HG03103 (cell line): ENCODE measurements at regions not wholly inside any gene's neighbourhood (a gene's known extent, or its start where the extent isn't known, plus 50 kb on each side); places are given as distances from the start of the nearest gene placed in this dataset.
"Not testable (repeated sequence)": the region's sequence is repeated elsewhere in the genome, so short reads cannot be mapped to it uniquely, and the experiment has no call there.

Experiments
- ATAC-seq: cut with Tn5 transposase; IDR thresholded peaks from one replicate; pipeline ENCODE4 v1.9.1; 2021; ENCODE audit warnings: low read depth; ENCODE audit not compliant: unreplicated experiment

DNA sequence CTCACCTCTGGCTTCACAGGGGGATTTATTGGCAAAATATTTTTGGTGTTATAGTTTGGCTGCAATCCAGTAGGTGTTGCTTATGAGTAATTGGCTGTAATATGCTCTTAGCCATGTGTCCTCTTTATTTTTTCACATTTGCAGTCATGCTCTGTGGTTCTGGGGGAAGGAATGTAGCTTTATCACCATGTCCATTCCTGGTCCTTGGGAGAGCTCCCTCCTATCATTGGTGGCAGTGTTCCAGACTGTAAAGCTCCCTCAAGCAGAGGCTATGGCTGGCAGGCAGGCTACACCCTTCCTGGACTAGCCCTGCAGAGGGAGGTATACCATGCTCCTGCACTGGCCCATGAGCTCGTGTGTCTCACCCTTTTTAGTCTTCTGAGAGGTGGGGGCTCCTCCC is 120.0 kb upstream of the FSIP2 start:
- ATAC-seq, result no peak

DNA sequence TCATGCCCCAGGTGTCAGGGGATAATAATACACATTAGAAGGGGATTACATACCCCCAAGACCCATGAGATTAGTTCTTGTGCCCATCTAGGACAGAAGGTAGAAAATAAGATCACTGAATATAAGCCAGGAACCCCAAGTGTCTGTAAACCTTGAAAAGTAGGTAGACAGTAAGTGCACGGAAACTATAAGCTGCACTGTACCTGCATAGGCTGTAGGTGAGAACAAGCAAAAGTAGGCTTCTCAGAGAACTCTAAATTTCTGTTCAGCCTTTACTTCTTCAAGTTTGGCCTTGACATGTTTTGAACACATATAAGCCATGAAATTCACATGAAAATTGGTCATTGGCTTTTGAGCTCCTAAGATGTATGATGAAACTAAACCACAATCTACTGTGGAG is 113.0 kb upstream of the FSIP2 start:
- ATAC-seq, result no peak

DNA sequence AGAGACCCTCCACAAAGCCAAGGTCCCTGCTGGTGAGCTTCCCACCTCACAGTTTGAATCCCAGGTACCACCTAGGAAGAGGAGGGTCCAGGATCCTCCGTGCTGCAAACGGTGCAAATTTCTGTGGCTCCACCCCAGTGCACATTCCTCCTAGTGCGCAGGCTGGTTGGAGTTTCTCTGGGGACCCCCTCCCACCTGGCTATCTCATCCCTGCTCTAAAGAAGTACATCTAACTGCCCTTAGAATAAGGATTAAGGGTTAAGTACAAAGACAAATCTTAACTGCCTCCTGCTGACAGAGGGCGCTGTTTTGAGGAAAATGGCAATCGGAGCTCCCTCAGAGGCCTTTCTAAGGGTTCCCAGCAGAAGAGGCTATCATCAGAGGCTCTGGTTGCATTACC is 109.6 kb upstream of the FSIP2 start:
- ATAC-seq, result peak; percentile 68

DNA sequence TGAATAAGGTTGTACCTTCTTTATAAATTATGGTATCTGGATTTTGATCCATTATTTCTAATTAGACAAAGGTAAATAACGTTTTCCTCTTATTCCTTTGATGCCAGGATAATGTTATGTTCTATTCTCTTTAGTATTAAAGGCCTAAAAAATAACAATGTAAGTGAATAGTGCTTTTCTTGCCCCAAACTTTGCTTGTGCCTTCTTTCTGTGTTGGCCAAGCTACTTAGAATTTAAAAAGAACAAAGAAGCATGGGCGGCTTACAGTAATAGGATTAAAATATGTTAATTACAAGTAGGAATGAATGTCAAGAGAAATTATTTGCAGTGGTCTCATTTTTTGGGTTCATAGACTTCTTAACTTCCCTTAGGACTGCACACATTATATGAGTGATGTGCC is 105.0 kb upstream of the FSIP2 start:
- no peak for ATAC-seq

DNA sequence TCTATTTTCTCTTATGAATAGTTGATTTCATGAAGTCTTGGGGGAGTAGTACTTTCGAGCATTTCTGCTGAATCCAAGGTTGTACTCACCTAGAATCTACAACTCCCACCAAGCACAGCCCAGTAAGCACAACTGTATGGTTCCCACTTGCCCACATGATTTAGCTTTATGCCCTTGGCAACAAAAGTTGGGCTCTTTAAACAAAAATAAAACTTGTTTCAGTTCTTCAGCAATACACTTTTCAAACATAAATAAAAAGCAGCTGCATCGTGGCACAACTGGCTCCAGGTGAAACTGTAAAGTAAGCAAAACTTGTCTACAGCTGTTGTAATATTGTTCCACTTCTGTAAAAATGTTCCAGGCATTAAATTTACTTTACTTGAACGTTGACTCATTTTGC is 99.8 kb upstream of the FSIP2 start:
- no peak for ATAC-seq

DNA sequence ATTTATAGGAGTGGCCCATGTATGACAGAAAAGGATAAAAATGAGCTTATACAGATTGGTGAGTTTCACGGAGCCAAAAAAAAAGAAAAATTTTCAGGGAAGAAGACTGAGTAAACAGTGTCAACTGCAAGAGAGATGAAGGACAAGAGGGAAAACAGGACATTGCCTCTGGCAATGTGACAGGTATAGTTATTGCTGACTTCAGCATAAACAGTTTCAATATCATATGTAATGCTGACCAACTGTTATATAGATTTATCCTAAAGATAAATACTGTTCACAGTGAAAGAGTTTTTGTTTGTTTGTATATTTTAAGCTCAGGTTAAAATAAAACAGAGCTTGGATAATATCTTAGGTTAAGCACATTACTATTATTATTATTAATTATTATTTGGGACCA is 98.0 kb upstream of the FSIP2 start:
- ATAC-seq, result no peak

DNA sequence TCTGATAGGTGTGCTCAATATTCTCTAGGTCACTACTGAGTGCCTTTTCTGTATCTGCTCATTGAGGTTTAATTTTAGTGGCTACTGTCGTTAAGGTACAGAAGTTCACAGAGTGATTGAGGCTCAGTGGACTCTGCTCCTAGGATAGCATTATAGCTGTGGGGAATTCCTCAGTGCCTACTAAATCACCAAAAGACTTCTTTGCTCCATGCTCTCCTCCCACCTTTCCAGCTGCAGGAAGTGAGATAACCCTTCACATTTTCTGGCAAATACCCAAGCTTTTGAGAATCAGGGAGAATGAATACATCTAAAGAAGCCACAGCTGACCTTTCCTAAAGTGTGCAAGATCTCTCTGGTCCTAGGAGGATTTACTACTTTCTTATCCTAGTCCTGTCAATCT is 95.2 kb upstream of the FSIP2 start:
- no peak for ATAC-seq

DNA sequence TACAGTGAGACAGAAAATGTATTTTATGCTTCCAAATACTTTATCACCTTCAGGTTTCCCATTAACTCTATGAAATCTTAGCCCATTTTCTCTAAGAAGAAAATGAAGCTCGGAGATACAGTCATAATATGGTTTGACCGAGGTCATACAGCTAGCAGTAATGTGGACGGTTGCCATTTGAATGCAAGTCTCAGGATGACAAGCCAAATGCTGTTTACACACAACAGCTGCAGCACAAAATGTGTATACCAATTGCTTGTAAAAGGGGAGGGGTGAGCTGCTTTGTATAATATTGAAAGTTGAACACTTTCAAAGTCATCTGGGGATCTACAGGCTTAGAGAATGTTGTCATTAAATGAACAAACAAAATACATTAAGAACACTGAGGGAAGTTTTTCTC is 93.8 kb upstream of the FSIP2 start:
- no peak for ATAC-seq

DNA sequence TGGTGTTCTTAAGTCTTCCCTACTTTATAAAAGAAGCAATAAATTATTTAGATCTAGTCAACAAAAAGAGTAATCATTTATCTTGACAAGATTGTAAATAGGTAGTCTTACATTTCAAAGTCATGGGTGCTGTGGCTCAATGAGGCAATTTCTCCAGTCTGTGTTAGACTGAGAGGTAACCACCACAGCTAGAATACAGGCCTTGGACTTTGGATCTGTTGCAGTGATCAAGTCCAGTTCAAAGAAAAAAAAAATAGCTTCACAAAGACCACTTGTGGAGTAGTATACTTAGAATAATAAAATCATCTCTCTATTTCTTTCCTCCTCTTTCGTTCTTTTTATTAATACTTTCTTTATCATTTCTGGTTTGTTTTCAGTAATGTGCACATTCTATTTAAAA is 93.1 kb upstream of the FSIP2 start:
- no peak for ATAC-seq

DNA sequence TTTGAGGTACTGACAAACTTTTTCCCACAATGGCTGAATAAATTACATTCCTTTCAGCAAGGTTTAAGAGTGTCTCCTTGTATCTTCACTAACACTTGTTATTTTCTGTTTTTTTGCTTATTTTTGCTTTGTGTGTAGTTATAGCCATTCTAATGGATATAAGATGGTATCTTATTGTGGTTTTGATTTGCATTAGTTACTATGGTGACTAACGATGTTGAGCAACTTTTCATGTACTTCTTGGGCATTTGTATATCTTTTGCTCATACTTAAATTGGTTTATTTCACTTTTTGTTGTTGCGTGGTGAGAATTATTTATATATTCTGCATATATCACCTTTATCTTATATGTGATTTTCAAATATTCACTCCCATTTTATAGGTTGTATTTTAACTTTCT is 79.9 kb upstream of the FSIP2 start:
- ATAC-seq, result no peak

DNA sequence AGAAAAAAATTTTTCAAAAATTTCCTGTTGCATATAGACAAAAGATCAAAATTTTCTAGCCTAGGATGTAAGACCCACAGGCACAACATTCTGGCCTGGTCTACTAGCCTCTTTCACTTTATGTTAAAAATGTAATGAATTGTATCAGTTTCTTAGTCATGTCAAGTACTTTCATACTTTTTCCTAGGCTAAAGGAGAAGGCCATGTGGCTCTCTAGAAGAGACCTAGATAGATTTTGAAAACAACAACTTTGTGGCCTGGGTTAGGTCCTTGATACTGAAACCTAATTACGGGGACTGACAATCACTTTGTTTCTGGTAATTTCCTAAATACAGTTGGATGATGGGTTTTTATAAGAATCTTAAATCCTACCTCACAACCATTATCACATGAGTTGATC is 74.8 kb upstream of the FSIP2 start:
- no peak for ATAC-seq

DNA sequence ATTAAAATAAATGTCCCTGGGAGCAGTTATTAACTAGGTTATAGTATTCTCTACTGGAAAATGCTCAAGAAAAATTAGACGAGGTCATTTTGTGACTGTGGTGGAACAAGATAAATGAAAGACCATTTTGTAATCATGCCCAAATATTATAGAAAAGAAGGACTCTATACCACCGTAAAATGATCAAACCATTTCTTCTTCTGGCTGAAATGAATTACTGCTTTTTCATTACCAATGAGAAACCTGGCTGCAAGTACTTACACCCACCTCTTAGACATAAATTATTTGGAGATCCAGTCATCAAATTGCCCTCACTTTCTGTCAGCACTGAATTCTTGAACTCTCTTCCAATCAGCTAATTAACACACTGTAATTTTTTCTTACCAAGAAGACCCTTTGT is 74.2 kb upstream of the FSIP2 start:
- ATAC-seq, result no peak

DNA sequence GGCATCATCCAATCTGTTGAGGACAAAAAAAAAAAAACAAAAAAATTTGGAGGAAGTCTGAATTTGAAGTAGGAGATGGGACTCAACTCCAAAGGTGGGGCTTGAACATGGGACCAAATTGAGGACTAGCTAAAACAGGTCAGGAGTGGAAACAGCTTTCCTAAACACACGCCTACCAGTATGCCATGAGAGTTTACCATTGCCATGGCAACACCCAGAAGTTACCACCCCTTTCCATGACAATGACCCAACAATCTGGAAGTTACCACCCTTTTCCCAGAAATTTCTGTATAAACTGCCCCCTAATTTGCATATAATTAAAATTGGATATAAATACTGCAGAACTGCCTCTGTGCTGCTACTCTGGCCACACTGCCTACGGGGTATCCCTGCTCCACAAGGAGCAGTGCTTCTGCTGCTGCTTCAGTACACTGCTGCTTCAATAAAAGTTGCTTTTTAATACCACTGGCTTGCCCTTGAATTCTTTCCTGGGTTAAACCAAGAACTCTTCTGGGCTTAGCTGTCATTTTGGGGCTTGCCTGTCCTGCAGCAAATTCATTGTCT is 73.3 kb upstream of the FSIP2 start:
- ATAC-seq, result no peak

DNA sequence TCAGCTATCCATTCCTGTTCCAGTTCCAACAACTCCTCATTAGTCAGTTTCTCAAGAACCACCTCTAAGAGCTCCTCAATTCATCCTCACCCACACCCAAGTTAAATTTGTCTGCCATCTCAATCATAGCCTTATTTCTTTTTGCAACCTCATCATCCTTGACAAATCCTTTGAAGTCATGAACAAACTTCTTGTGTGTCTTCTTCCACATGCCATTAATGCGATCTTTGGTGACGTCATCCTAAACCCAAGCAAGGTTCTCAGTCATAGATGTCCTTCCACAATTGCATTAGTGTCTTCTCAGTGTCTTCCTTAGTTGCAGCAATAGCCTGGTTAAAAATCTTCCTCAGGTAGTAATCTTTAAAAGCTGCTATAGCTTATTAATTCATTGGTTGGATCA is 71.2 kb upstream of the FSIP2 start:
- ATAC-seq, result no peak

DNA sequence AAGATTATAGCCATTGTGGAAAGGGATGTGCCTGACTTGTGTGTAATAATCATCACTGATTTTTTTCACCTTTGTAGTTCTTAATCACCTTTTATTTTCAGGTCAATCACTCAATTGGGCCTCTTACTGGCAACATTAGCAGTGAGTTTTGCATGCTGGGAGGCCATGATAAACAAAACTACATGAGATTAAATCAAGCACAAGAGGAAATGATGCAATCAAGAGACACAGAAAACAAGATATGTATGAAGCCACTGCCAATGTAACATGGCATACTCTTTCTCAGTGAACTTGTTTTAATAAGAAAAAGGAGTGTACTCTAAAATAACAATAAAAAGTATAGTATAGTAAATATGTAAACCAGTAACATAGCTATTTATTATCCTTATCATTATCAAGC is 69.9 kb upstream of the FSIP2 start:
- ATAC-seq, result no peak

DNA sequence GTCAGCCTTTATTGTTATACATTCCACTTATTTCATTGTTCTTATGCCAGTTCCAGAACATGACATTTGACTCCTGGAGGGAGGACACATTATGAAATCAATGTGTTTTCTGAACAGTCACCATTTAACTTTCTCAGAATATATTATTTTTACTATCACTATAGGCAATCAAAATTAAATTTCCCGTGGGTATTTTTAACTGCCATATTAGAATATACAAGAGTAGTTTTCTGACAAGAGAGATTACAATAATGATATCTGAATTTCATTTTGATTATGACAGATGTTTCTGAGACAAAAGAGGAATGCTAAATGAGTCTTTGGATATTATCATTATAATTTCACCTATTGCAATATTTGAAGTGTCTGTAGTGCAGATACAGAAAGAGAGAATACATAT is 64.4 kb upstream of the FSIP2 start:
- ATAC-seq, result no peak

DNA sequence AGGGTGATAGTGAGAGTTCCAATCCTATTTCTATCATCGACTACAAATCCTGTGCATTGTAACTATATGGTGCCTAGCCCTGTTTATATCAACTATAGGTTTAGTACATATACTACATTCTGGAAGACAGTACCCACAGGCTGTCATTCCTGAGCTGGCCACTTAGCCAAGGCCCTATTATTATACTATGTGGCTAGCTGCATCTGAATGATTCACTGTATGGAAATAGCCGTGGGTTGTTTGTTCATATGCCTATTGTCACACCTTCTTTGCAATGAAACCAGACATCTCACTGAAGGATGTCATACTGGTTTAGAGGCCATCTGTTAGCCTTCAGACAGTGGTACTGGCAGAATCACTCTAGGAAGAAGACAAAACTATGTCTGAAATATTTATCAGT is 62.3 kb upstream of the FSIP2 start:
- no peak for ATAC-seq

DNA sequence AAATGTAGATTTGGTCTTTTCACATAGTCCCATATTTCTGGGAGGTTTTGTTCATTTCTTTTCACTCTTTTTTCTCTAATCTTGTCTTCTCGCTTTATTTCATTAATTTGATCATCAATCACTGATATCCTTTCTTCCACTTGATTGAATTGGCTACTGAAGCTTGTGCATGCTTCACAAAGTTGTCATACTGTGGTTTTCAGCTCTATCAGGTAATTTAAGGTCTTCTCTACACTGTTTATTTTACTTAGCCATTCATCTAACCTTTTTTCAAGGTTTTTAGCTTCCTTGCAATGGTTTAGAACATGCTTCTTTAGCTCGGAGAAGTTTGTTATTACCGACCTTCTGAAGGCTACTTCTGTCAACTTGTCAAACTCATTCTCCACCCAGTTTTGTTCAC is 51.6 kb upstream of the FSIP2 start:
- not testable (repeated sequence) for ATAC-seq

DNA sequence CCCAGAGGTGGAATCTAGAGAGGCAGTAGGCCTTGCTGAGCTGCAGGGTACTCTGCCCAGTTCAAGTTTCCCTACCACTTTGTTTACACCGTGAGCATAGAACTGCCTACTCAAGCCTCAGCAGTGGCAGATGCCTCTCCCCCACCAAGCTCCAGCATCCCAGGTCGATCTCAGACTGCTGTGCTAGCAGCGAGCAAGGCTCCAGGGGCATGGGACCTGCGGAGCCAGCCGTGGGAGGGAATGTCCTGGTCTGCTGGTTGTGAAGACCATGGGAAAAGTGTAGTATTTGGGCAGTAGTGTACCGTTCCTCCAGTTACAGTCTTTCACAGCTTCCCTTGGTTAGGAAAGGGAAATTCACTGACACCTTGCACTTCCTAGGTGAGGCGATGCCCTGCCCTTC is 50.6 kb upstream of the FSIP2 start:
- no peak for ATAC-seq
